HEK293 (cell line): ENCODE measurements at regions not wholly inside any gene's neighbourhood (a gene's known extent, or its start where the extent isn't known, plus 50 kb on each side); places are given as distances from the start of the nearest gene placed in this dataset.

Experiments
- CTCF ChIA-PET: fragments of 350-600 bp; formaldehyde crosslinking; extraction: SDS; loops from one replicate; lab custom pipeline; 2021; ENCODE audit warnings: antibody characterized with exemption; lab: Yijun Ruan, JAX
- POLR2A ChIA-PET: fragments of 300-600 bp; formaldehyde crosslinking; extraction: SDS; loops from one replicate; lab custom pipeline; 2020; ENCODE audit warnings: antibody characterized with exemption, inconsistent platforms; lab: Yijun Ruan, JAX
- H3K27ac ChIP-seq: fragments of 200-500 bp; sonication (Bioruptor generic); 2 replicates; pipeline ENCODE4 v1.5.1; 2014; ENCODE audit warnings: low read depth, low read length, control low read depth, inconsistent platforms; ENCODE audit errors: extremely low read depth
- H3K36me3 ChIP-seq, 2 experiments: fragments of 200-500 bp in 1 of 2; sonication (Bioruptor generic) in 1 of 2; 1 replicate in 1 of 2; 2 replicates in 1 of 2; pipeline ENCODE4 v1.5.1; 2014 to 2017; ENCODE audit warnings: inconsistent platforms in 2 of 2, low read length in 2 of 2; ENCODE audit not compliant: control insufficient read depth in 2 of 2, insufficient read depth in 1 of 2
- H3K4me1 ChIP-seq: fragments of 200-500 bp; sonication (Bioruptor generic); 2 replicates; pipeline ENCODE4 v1.5.1; 2014; ENCODE audit warnings: mild to moderate bottlenecking, low read length, inconsistent platforms; ENCODE audit not compliant: control insufficient read depth, insufficient read depth
- H3K4me3 ChIP-seq: 2 replicates; pipeline ENCODE4 v1.5.1; 2011; ENCODE audit warnings: low read depth, mild to moderate bottlenecking, control low read depth, low read length, moderate library complexity
- H3K9me3 ChIP-seq: fragments of 200-500 bp; sonication (Bioruptor generic); 2 replicates; pipeline ENCODE4 v1.5.1; 2014; ENCODE audit warnings: low read depth, low read length, inconsistent platforms; ENCODE audit not compliant: control insufficient read depth, insufficient read depth
- CTCF ChIP-seq: fragments of 450-650 bp; formaldehyde crosslinking; IDR thresholded peaks from 2 replicates; pipeline ENCODE4 v1.5.1; 2016; ENCODE audit warnings: missing biosample characterization, missing genetic modification characterization
- KLF10 ChIP-seq: fragments of 450-650 bp; IDR thresholded peaks from 2 replicates; pipeline ENCODE4 v1.5.1; 2018; ENCODE audit warnings: missing biosample characterization, mild to moderate bottlenecking, missing genetic modification characterization
- PRDM2 ChIP-seq: fragments of 450-650 bp; formaldehyde crosslinking; IDR thresholded peaks from 2 replicates; pipeline ENCODE4 v1.5.1; 2016; ENCODE audit warnings: missing biosample characterization, missing genetic modification characterization, borderline replicate concordance
- SCRT2 ChIP-seq: fragments of 450-650 bp; formaldehyde crosslinking; IDR thresholded peaks from 2 replicates; pipeline ENCODE4 v1.5.1; 2016; ENCODE audit warnings: missing biosample characterization, missing genetic modification characterization
- SETDB1 ChIP-seq: IDR thresholded peaks from one replicate; pipeline ENCODE4 v1.6.1; 2017; ENCODE audit warnings: mild to moderate bottlenecking, low read length, moderate library complexity, mixed read lengths; ENCODE audit not compliant: insufficient read length
- ZFHX2 ChIP-seq: fragments of 450-650 bp; formaldehyde crosslinking; conservative IDR thresholded peaks from 2 replicates; pipeline ENCODE4 v1.5.1; 2016; ENCODE audit warnings: missing biosample characterization, missing genetic modification characterization
- ZNF121 ChIP-seq: fragments of 450-650 bp; formaldehyde crosslinking; IDR thresholded peaks from 2 replicates; pipeline ENCODE4 v1.5.1; 2016; ENCODE audit warnings: missing biosample characterization, missing genetic modification characterization
- ZNF2 ChIP-seq: fragments of 450-650 bp; formaldehyde crosslinking; IDR thresholded peaks from 2 replicates; pipeline ENCODE4 v1.5.1; 2016; ENCODE audit warnings: missing biosample characterization, missing genetic modification characterization
- ZNF202 ChIP-seq: fragments of 450-650 bp; formaldehyde crosslinking; IDR thresholded peaks from 2 replicates; pipeline ENCODE4 v1.5.1; 2016; ENCODE audit warnings: missing biosample characterization, missing genetic modification characterization, borderline replicate concordance
- ZNF223 ChIP-seq: fragments of 450-650 bp; formaldehyde crosslinking; IDR thresholded peaks from 2 replicates; pipeline ENCODE4 v1.5.1; 2016; ENCODE audit warnings: missing biosample characterization, missing genetic modification characterization
- ZNF280D ChIP-seq: fragments of 450-650 bp; formaldehyde crosslinking; IDR thresholded peaks from 2 replicates; pipeline ENCODE4 v1.5.1; 2016; ENCODE audit warnings: missing biosample characterization, missing genetic modification characterization
- ZNF518A ChIP-seq: fragments of 450-650 bp; formaldehyde crosslinking; conservative IDR thresholded peaks from 2 replicates; pipeline ENCODE4 v1.5.1; 2016; ENCODE audit warnings: low read depth, missing biosample characterization, missing genetic modification characterization
- ZNF521 ChIP-seq: fragments of 450-650 bp; formaldehyde crosslinking; IDR thresholded peaks from 2 replicates; pipeline ENCODE4 v1.5.1; 2017; ENCODE audit warnings: missing biosample characterization, mild to moderate bottlenecking, missing genetic modification characterization
- ZNF658 ChIP-seq: fragments of 450-650 bp; formaldehyde crosslinking; IDR thresholded peaks from 2 replicates; pipeline ENCODE4; 2016; ENCODE audit warnings: missing biosample characterization, missing genetic modification characterization
- ZNF664 ChIP-seq: fragments of 450-650 bp; formaldehyde crosslinking; IDR thresholded peaks from 2 replicates; pipeline ENCODE4 v1.5.1; 2016; ENCODE audit warnings: missing biosample characterization, missing genetic modification characterization
- ZNF670 ChIP-seq: fragments of 450-650 bp; formaldehyde crosslinking; IDR thresholded peaks from 2 replicates; pipeline ENCODE4 v1.5.1; 2016; ENCODE audit warnings: missing biosample characterization, missing genetic modification characterization, low read depth

- TF ChIP-seq PRDM2, result no peak
- TF ChIP-seq SCRT2 (tag by site-specific recombination), result no peak
- no peak for TF ChIP-seq ZNF121
- TF ChIP-seq SETDB1, result no peak
Measured at GRCh38 chr2:200041639-200042038, 86.3 kb downstream of the MAIP1 start (continued).

GRCh38 chr2:200042102-200042735 is 86.8 kb downstream of the MAIP1 start:
- no peaks in the 10 kb centered on the region for H3K36me3 ChIP-seq
- no peaks in the 10 kb centered on the region for H3K9me3 ChIP-seq
- no peaks in the 10 kb centered on the region for H3K4me1 ChIP-seq
- CTCF ChIA-PET, result interaction anchor here (0.7 to 1.2 kb wide), 2 partner anchors 12 to 31 kb away, joined by 3 to 4 read pairs; no protein-coding TSS in a partner anchor
- TF ChIP-seq CTCF (tag by site-specific recombination), result no peak
- no peak for TF ChIP-seq ZNF202
- no peak for TF ChIP-seq ZNF223 (tag by site-specific recombination)
- TF ChIP-seq ZFHX2 (tag by site-specific recombination), result no peak
- no peak for TF ChIP-seq ZNF658 (tag by site-specific recombination)
- no peak for TF ChIP-seq ZNF664 (tag by site-specific recombination)
- TF ChIP-seq KLF10 (tag by site-specific recombination), result no peak
- no peak for TF ChIP-seq ZNF280D (tag by site-specific recombination)
- no peak for TF ChIP-seq ZNF518A (tag by site-specific recombination)
- TF ChIP-seq ZNF670 (tag by site-specific recombination), result no peak
- TF ChIP-seq ZNF521 (tag by site-specific recombination), result no peak
- TF ChIP-seq ZNF2, result no peak
- TF ChIP-seq, all 188 proteins: peak for 0
- Histone ChIP-seq H3K4me3 (no peak overlapping the region), H3K27ac (no peak overlapping the region)
- POLR2A ChIA-PET, result interaction anchor here (0.7 kb wide), 1 partner anchor 428 kb away, joined by 5 read pairs; no protein-coding TSS in a partner anchor
